Inflammatory macrophage treated with lipopolysaccharide for 4 hours (primary cell): ENCODE measurements at regions not wholly inside any gene's neighbourhood (a gene's known extent, or its start where the extent isn't known, plus 50 kb on each side); places are given as distances from the start of the nearest gene placed in this dataset.

Experiments
- DNase-seq: peaks from one replicate; pipeline ENCODE4 v3.0.0-alpha.2; 2020

- no peak for DNase-seq
These were observed 147.5 kb upstream of the CHST15 start for GRCh38 chr10:124240839-124241291.

DNA sequence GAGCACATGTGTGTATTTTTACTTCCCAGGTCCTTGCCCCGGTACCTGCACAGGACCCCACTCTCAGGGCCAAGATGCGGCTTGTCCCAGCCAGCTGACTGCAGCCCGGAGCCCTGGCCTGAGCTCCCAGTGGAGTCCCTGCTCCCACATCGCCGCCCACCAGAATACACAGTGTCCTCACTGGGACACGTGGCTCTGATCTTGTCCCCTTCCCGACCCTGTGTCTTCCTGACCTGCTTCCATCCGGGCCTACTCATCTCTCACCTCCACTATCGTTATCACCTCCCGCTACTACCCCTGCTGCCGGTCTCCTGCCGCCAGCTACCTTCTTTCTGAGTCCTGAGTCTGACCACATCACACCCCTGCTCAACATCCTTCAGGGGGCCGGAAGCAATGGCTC is 146.3 kb upstream of the CHST15 start:
- no peak for DNase-seq

DNA sequence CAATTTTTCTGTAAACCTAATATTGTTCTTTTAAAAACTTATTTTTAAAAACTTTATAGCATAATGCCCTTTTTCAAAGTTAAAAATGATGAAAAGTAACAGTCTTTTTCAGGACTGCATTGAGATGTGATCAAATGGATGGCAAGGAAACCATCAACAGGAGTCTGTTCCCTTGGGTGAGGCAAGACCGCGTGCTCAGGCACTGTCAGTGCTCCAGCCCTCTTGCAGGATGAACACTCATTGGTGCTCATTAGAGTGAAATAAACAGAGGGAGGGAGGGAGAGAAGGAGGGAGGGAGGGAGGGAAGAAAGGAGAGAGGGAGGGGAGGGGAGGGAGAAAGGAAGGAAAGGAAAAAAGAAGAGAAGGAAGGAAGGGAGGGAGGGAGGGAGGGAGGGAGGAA is 145.7 kb upstream of the CHST15 start:
- DNase-seq: no peak

GRCh38 chr10:124238367-124238766 is 145.0 kb upstream of the CHST15 start:
- no peak for DNase-seq

GRCh38 chr10:124237282-124237961 is 144.0 kb upstream of the CHST15 start:
- no peak for DNase-seq

GRCh38 chr10:124236816-124237215 is 143.4 kb upstream of the CHST15 start:
- no peak for DNase-seq

DNA sequence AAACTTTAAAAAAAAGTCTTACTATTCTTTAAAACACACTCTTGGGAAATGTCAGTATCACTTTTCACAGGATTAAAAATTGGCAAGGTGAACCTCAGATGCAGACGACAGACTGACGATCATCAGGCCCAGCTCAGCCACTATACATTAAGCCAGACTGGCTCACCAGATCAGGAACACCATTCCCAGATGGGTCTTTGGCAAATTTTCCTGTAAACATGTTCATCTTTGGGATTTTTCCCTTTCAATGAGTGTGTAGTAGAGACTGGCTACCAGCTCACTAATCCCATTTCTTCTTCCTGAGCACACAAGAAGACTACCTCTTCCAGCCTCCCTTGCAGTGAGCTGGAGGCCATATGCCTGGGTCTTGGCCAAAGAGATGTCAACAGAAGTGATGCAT is 142.7 kb upstream of the CHST15 start:
- DNase-seq: no peak

DNA sequence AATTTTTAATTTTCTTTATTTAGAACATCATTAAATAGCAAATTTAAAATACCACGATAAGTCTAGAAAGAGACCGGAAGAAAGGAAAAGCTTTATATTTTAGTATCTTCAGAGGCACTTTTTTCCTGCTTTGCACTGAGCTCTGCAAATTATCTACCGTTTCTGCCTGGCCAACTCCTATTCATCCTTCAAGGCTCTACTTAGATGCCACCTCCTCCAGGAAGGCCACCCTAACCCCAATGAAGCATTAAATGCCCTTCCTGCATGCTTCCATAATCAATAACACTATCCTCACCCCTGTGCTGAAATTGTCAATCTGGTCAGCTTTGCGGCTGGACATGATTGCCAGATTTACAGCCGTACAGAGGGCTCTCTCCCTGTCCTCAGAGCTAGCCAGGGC is 141.8 kb upstream of the CHST15 start:
- DNase-seq: no peak

DNA sequence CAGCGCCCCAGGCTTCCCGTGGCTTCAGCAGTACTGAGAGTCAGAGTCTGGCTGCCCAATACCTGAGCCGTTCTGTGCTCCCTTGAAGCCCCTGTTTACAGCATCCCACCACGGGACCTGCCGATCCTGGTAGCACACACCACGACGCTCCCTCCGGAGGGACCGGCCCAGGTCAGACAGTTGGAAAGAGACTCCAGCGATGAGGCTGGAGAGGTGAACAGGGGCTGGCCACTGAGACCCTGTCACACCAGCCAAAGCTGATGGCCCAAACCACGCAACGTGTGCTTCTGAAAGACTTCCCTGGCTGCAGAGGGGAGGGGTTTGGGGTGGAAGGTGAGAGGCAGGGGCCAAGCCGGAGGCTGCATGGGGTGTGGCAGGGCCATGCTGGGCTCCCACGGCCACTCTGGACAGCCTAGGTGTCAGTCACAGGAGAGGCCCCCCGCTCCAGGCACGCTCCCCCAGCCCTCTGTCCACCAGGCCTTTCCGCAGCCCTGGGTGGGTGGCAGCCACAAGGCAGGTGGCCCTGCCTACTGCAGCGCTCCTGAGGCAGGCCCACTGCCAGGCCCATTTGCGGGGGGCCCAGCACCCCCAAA is 140.2 kb upstream of the CHST15 start:
- DNase-seq: no peak

DNA sequence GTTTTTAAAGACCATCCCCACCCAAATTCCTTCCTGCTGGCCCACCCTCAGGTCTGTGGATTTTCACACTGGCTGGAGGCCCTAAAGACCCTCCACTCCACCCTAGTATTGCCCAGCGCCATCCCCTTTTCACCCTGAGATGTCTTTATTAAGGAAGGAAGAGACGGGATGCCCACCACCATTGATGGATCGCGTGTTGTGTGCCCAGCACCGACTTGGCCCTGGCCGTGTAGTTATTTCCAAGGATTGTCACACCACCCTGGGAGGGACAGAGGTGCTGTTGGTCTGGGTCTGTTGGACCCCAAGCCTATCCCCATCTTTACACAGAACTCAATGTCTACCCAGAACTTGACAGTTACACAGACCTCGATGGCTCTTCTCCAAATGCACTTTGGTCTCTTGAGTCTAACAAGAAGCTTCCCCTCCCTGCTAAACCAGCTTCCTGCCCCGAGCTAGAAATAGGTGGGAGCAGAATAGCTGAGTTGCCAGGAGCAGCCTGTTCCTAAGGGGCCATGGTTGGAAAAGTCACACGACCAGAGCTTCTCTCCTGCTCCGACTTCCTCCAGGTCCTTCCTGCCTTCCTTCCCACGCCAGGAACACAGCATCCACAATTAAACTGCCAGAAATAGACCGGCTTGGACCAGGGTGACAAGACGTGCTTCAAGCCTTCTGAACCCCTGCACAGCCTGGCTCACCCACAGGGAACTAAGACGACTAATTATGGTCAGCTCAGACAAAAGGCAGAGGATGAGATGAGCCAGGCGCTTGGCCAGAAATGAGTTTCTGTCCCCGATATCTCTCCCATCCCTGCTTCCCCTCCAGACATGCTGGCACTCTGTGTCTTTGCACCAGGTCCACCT is 139.5 kb upstream of the CHST15 start:
- DNase-seq: no peak

DNA sequence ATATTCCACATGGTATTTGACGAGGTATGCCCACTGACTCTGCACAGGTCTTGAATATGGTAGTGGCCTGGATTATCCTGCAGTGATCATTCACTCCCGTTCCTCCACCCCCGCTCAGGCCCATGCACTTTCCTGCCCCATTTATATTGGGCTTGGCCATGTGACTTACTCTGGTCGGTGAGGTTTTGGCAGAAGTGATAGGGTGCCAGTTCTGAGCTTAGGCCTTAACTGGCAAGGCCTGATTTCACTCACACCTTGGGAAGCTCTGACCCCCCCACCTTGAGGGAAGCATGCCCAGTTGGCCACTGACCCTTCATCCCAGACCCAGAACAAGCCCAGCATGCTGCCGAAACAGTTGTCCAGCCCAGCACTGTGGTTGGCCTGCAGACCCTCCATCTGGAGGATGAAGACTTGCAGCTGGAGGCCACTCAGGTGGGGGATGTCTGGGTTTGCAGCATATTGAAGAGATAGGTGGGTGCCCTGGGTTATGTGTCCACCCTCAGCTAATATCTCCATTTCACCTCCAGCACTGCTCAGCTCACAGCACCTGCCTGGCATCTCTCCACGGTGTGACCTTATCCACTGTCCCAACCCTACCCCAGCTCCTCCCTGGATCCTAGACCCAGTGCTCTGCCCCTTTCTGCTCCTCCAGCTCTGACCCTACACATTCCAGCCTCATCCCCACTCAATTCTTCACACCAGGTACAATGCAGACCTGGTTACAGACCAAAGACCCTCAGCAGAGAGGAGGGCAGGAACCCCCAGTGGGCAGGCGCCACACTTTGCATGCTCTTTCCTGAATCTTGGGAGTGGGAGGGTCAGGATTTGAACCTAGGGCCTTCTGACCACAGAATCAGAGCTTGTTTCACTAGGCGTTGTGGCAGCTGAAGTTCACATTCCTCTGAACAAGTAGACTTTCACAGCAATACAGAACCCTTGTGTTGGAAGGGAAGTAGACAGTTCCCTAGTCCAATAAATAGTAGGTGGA is 138.1 kb upstream of the CHST15 start:
- DNase-seq: no peak

GRCh38 chr10:124230635-124231167 is 137.3 kb upstream of the CHST15 start:
- no peak for DNase-seq

DNA sequence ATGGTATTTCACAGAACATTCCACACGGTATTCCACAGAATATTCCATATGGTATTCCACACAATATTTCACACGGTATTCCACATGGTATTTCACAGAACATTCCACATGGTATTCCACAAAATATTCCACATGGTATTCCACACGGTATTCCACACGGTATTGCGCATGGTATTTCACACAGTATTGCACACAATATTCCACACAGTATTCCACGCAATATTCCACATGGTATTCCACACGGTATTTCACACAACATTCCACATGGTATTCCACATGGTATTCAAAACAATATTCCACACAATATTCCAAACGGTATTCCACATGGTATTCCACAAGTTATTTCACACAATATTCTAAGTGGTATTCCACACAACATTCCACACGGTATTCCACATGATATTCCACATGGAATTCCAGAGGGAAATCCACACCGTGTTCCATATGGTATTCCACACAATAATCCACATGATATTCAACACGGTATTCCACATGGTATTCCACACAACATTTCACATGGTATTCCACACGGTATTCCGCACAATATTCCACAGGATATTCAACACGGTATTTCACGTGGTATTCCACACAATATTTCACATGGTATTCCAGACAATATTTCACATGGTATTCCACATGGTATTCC is 136.7 kb upstream of the CHST15 start:
- no peak for DNase-seq

GRCh38 chr10:124229201-124229988 is 136.0 kb upstream of the CHST15 start:
- DNase-seq: no peak

- DNase-seq: no peak
These were observed 135.1 kb upstream of the CHST15 start for GRCh38 chr10:124228471-124228870.

GRCh38 chr10:124227988-124228387 is 134.6 kb upstream of the CHST15 start:
- DNase-seq: no peak

DNA sequence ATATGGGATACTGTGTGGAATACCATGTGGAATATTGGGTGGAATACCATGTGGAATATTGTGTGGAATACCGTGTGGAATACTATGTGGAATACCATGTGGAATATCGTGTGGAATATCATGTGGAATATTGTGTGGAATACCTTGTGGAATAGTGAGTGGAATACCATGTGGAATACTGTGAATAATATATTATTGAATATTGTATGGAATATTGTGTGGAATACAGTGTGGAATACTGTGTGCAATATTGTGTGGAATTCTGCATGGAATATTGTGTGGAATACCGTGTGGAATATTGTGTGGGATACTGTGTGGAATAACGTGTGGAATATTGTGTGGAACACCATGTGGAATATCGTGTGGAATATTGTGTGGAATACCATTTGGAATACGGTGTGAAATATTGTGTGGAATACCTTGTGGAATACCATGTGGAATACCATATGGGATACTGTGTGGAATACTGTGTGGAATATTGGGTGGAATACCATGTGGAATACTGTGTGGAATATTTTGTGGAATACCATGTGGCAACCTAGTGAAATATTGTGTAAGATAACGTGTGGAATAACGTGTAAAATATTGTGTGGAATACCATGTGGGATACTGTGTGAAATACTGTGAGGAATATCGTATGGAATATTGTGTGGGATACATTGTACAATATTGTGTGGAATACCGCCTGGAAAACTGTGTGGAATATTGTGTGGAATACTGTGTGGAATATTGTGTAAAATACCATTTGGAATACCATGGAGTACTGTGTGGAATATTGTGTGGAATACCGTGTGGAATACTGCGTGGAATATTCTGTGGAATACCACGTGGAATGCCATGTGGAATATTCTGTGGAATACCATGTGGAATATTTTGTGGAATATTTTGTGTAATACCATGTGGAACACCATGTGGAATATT is 133.9 kb upstream of the CHST15 start:
- no peak for DNase-seq

DNA sequence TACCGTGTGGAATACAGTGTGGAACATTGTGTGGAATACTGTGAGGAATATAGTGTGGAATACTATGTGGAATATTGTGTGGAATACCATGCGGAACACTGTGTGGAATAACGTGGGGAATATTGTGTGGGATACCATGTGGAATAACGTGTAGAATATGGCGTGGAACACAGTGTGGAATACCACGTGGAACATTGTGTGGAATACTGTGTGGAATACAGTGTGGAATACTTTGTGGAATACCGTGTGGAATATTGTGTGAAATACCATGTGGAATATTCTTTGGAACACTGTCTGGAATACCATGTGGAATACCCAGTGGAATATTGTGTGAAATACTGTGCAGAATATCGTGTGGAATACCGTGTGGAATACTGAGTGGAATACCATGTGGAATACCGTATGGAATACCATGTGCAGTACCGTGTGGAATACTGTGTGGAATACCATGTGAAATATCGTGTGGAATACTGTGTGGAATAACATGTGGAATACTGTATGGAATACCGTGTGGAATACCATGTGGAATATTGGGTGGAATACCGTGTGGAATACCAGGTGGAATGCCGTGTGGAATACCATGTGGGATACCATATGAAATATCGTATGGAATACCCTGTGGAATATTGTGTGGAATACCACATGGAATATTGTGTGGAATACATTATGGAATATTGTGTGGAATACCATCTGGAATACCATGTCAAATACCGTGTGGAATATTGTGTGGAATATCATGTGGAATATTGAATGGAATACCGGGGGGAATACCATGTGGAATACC is 133.1 kb upstream of the CHST15 start:
- DNase-seq: no peak
